ENCODE measurements at regions not wholly inside any gene's neighbourhood (a gene's known extent, or its start where the extent isn't known, plus 50 kb on each side); places are given as distances from the start of the nearest gene placed in this dataset.
"Not testable (repeated sequence)": the region's sequence is repeated elsewhere in the genome, so short reads cannot be mapped to it uniquely, and the experiment has no call there.

- not testable (repeated sequence) for TF ChIP-seq SUZ12, ZNF384 (IDR thresholded peaks at IDR 0.05)
Measured at GRCh38 chr1:113305029-113305428, 85.3 kb upstream of the MAGI3 start.

Measured in HEK293T (cell line).